DND-41 (cell line): ENCODE measurements at regions not wholly inside any gene's neighbourhood (a gene's known extent, or its start where the extent isn't known, plus 50 kb on each side); places are given as distances from the start of the nearest gene placed in this dataset.

Experiments
- CTCF ChIP-seq: IDR thresholded peaks from 2 replicates; pipeline ENCODE4 v1.5.1; 2012; ENCODE audit warnings: borderline replicate concordance, low read length, moderate library complexity, mild to moderate bottlenecking; ENCODE audit not compliant: poor library complexity, severe bottlenecking; ENCODE audit errors: extremely low read depth
- EZH2 ChIP-seq: IDR thresholded peaks from 3 replicates; pipeline ENCODE4 v1.6.1; 2012; ENCODE audit warnings: borderline replicate concordance, low read depth, mild to moderate bottlenecking, moderate library complexity, low read length, inconsistent platforms; ENCODE audit not compliant: severe bottlenecking

- TF ChIP-seq CTCF (no peak), EZH2 (no peak)
Measured at GRCh38 chr12:85367936-85368335, 87.9 kb downstream of the ALX1 start.
